CD4-positive, alpha-beta T cell treated with Interferon gamma for 1 hour (primary cell): ENCODE measurements at regions not wholly inside any gene's neighbourhood (a gene's known extent, or its start where the extent isn't known, plus 50 kb on each side); places are given as distances from the start of the nearest gene placed in this dataset.
A peak's percentile ranks its signal among the peaks of the same experiment; 100 is the strongest.

Experiments
- DNase-seq: peaks from one replicate; pipeline ENCODE4 v3.0.0-alpha.2; 2020

DNA sequence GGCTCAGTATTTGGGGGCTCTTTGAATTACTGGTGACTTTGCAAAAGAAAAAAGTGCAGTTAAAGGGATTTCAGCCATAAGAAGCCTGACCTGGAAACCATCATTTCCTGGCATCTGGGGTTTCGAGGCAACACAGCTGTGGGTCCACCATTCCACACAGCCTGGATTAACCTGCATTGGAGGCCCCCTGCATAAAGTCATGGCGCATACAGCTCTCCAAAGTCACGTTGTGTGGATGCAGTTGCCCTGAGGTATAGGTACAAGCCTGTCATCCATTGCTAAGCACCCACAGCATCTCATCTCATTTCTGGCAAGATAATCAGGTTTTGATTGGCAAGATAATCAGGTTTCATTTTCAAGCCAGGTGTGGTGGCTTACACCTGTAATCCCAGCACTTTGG is 54.5 kb upstream of the TAGAP start:
- no peak for DNase-seq

DNA sequence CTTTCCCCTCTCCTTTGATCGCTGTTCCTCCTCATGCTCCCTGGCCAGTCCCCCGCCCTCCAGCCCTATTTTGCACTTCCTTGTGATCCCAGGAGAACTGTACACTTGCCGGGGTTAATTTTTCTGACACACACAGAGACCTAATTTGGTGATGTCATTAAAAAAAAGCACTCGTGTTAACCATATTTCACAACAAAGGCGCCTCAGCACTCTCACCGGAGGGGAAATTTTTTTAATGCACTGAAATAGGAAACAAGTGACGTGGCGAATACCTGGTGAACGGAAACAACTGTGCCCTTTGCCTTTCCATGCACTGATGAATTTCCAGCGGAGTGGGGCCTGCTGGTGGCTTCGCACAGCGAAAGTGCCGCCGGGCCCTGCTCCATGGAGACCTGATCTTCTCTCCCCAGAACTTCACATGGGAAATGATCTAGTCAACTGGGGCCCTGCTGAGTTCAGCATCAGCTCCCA is 53.9 kb upstream of the TAGAP start:
- peak; percentile 84 for DNase-seq

DNA sequence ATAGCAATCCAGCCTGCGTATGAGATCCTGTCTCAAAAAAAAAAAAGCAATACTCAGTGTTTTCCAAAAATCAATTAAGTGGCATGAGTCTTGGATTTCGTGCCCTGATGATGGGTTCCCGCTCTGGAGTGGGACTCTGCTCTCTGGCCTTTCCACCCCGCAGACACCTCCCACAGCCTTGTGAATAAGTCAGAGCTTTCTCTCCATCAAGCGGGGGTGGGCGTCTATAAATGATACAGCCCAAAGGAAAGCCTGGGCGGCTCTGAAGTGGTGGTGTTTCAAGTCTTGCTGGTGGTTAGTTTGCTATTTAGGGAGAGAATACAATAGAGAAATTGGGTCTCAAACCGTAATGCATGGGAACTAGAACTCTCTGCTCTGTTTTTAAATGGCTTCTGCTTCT is 52.5 kb upstream of the TAGAP start:
- DNase-seq, result no peak

DNA sequence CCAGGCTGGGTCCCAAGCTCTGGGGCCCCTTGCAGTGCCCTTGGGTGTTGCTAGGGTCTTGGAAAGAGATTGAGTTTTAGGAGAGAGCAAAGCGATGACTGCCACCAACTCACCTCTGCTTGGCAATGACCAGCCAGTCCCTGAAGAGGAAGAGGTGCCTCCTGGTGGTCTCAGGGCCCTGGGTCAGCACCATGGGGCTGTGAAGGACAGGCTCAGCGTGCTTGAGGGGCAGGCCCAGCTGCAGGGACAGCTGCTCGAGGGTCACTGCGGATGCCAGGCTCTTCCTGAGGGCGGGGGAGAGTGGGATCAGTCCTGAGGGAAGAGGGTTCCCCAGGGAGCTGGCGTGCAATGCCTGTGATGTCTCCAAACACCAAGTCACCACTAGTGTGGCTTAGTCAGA is 50.8 kb upstream of the TAGAP start:
- DNase-seq, result no peak

DNA sequence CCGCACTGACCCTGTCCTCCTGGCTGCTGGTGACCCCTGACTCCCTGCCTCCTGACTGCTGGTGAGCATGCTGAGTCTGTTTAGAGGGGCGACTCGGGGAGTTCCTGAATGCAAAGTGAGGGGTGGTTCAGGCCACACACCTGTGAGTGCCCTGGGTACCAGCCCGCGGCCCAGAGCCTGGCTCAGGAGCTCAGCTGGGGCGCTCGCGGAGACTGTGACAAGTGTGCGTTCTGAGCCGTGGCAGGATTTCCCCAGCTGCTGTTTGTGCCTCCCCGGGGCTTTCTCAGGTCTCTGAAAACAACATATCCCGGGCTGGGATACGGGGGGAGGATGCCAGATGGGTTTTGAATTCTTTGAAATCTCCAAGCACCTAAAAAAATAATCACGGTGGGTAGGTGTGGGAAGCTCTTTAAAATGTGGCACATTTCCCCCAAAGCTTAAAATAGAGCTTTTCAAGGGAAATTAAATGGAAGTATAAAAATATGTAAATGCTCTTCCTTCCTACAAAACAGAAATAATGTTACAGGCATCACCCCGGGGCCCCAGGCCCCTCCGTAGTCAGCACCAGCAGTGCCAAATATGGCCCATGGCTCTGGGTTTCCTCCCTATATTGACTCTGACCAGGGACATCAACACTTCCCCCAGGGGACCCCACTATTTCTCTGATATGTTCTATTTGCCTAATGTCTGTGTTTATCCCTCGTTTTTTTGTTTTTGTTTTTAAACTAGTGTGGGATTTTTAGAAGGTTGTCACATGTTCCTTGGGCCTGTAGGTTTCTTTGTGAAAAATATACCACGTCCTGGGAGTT is 49.9 kb upstream of the TAGAP start:
- DNase-seq, result peak; percentile 85
